ENCODE measurements at regions not wholly inside any gene's neighbourhood (a gene's known extent, or its start where the extent isn't known, plus 50 kb on each side); places are given as distances from the start of the nearest gene placed in this dataset.

DNA sequence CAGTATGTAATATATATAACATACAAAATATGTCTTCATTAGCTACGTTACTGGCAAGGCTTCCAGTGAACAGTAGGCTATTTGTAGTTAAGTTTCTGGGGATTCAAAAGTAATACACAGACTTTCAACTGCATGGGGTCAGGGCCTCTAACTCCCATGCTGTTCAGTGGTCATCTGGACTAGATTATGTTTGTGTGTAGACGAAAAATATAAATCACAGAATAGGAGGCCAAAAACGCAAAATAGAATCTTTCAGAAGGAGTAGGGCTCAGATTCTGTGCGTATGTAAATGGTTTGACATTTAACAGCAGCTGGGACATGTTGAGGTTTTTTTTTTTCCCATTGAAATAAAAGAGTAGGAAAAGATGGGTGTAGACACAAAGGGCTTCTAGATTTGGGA is 1048.7 kb upstream of the WWC1 start:
- peak in 2 of 11 donors; percentile 4 to 7 for DNase-seq (ENCODE audit: extremely low read depth in 1 of 11, low read depth in 9 of 11, low spot score in 4 of 11)

DNA sequence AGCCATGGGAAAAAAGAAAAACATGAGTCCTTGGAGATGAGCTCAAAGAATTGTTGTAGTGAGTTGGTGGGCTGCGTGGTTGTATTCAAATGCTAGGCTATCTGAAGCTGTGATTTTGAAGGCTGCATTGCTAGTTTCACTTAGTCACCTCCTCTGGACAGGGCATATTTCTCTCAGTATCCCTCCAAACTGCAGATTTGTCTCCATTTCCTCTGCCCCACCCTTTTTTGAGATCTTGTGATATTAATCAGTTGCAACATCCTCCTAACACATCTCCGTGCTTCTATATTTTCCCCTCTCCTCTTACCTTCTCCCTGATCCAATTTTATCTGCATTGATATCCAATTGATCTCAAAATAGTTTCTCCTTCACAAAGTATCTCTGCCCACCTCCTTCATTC is 1048.0 kb upstream of the WWC1 start:
- no peak for DNase-seq (ENCODE audit: extremely low read depth in 1 of 11, low read depth in 9 of 11, low spot score in 4 of 11)

DNA sequence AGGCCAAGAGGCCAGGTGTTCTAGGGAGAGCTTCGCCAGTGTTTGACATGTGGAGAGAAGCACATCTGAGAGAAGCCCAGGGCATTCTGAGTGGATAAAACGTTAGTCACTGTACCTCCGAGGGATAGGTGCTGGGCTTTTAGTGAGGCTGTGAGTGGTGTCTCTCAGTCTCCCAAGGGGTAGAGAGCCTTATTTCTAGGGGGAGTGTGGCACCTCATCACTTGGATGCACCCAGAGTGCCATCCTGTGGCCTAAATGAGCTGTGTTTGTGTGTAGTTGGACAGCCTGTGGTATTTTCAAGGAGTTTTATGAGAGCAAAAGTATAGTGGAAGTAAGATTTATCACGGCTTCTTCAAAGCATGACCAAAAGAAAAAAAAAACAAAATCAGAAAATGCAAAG is 1046.9 kb upstream of the WWC1 start:
- DNase-seq (ENCODE audit: extremely low read depth in 1 of 11, low read depth in 9 of 11, low spot score in 4 of 11): no peak

DNA sequence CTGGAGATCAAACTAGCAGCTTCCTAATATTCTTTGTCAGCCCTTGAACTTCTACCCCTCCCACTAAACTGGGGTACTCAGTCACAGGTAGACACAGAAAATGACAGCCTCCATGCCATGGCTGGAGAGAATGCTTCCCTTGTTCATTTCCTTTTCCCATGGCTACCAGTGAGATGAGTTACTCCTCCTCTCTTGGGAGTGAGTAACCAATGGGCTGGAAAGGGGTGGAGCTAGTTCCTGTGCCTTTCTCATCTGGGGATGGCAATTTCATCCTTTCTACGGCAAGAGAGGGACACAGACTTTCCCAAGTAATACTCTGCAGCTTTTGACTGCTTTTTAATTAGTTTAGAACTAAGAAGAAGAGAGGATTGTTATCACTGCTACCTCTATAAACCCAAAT is 1045.6 kb upstream of the WWC1 start:
- no peak for DNase-seq (ENCODE audit: extremely low read depth in 1 of 11, low read depth in 9 of 11, low spot score in 4 of 11)

DNA sequence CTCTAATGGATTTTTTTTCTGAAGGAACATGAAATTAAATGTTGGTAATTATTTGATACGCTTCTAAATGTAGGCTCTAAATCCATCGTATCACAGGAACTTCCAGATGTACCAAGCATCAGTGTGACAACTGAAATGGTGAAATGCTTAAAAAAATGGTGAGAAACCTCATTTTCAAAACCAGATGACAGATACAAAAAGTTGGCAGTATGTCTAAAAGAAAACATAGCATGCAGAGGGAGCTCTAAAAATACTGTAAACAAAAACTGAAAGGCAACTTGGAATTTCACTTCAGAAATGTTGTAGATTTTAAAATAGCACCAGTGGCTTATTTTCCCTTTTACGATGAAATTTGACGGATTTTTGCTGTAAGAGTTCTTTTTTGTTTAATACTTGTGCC is 1043.6 kb upstream of the WWC1 start:
- DNase-seq (ENCODE audit: extremely low read depth in 1 of 11, low read depth in 9 of 11, low spot score in 4 of 11): no peak

DNA sequence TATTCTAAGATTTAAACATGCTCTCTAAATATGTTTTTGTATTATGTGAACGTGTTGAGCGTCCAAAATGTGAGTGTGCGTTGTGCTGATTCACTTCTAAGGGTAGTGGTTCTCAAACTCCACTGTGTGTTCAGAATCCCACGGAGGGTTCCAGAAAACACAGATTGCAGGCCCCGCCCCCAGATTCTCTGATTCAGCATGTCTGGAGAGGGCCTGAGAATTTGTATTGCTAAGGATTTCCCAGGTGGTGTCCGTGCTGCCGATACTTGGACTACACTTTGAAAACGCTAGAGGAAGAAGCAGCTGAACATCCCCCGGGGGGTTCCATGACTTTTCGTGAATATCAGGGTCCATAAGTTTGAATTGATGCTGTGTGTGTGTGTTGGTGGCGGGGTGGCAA is 1043.2 kb upstream of the WWC1 start:
- DNase-seq (ENCODE audit: extremely low read depth in 1 of 11, low read depth in 9 of 11, low spot score in 4 of 11): no peak

DNA sequence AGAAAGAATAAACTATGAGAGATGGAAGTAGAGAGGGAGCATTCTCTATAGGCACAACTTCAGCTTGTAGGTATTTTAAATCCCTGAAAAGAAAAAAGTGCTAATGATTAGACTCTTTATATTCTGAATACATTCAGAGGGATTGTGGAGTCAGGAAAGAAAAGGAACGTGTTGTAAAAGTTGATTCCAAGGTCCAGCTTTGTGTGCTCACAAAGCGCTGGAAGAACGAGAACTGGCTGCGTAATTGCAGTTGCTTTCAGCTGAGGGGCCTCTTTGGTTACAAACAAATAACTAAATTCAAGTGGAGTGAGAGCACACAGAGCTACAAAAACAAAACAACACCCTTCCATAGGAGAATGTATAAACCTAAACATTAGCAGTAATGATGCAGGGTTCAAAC is 1040.4 kb upstream of the WWC1 start:
- no peak for DNase-seq (ENCODE audit: extremely low read depth in 1 of 11, low read depth in 9 of 11, low spot score in 4 of 11)

DNA sequence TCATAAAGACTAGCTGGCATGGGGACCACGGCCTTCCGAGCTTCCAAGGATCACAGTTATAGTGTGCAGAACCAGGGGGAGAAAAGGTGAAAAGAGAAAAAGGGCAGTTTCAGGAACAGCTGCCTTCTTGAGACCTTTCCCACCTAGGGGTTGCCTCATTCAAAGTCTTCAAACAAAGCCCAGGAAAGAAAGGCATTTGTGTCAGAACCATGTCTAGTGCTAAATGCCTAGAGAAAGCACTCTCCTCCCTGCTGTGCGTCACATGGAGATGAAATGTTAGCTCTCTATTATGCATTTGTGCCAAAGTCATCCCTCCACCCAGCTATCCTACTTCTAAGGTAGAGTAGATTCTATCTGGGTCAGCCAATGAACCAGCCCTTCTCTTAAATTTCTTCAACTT is 1037.3 kb upstream of the WWC1 start:
- DNase-seq (ENCODE audit: extremely low read depth in 1 of 11, low read depth in 9 of 11, low spot score in 4 of 11): no peak

DNA sequence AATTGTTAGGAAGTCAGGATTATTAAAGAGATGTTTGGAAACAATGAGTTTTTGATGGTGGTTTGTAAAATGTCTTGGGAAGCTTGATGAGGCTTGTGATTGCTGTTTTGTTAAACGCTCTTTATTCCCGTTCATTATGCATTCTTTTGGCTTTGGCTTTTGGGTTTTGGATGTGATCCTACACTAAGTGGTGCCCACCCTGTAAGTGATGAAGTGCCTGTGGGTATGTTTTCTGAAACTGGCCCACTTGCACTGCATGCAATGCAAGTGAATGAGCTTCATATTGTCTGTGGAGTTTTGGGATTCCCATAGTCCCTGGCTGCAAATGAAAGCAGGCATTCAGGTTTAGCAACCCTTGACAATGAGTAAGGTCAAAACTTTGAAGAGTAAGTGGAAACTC is 1035.5 kb upstream of the WWC1 start:
- DNase-seq (ENCODE audit: extremely low read depth in 1 of 11, low read depth in 9 of 11, low spot score in 4 of 11): no peak

DNA sequence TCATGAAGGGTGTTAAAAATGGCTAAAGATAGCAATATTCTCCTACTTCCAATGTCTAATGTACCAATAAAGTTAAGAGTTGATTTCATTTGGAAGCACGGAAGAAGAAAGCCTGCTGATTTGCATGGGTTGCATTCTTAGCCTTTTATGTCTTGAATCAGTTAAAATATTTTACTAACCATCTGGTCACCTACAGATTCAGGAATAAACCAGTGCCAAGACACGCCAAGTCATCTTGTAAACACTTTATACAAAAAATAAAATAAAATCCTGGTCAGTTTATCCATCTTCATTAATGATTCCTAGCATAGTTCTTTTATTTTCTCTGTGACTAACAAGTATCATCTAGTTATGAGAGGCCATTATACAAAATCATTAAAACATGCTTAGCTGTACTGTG is 1031.6 kb upstream of the WWC1 start:
- DNase-seq (ENCODE audit: extremely low read depth in 1 of 11, low read depth in 9 of 11, low spot score in 4 of 11): no peak

DNA sequence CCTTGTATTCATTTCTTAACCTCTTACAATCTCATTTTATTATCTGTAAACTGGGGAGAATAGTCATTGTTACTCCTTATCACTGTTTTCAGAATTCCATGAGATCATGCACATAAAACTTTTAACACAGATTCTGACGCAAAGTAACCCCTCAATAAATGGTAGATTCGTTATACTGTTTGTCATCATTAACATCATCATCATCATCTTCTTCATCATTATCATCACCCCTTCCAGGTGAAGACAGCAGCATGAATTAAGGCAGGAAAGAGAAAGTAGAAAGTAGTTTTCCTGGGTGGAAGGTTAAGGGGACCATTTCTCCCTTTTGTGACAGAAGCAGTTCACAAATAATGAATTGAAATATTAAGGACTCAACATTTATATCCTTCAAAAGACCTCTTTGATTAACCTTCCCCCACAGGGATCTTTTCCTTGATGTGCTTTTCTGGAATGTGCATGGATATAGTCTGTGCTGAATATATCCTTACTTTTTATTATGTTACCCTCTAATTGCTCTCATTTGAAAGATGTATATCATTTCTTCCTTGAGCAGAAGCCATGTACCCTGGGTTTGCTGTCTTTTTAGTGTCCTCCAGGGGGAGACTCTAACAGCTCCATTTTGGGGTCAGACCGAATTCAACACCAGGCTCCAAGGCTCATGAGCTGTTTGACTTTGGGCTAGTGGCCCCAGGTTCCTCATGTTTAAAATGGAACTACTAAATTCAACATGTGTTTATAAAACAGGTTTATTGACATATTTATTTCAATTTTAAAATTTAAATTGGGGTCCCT is 1029.9 kb upstream of the WWC1 start:
- no peak for DNase-seq (ENCODE audit: extremely low read depth in 1 of 11, low read depth in 9 of 11, low spot score in 4 of 11)

DNA sequence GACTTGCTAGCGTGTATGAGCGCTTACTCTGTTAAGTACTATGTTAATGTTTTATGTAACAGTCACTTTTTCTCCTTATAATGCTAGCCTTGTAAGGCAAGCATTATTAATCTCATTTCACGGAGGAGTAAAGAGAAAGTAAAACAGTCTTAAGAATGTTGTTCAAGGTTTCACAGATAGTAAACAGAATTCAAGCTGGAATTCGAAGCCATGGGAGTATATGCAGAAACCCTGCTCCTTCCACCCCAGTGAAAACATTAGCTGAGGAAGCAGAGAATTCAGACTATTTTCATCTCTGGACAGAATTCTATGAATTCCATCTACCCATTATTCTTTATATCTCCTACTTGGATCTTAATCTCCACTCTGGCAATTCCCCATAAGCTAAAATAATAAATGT is 1028.3 kb upstream of the WWC1 start:
- no peak for DNase-seq (ENCODE audit: extremely low read depth in 1 of 11, low read depth in 9 of 11, low spot score in 4 of 11)

DNA sequence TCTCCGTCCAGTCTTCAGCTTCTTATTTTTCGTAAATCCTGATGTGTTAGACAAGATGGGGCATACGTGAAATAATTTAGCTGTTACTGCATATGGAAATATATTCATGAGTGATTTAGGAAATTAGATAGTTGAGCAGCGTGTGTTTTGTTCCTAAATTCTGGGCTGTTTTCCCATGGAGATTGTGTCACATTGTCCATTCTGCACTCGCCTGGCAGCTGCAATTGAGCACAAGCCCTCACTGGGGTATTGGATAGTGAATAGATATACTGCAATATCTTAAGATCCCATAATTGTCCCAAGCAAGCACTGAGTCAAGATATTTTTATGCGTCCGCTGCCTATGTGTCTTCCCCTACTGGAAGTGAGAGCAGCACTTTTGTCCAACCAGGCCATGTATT is 1027.1 kb upstream of the WWC1 start:
- DNase-seq (ENCODE audit: extremely low read depth in 1 of 11, low read depth in 9 of 11, low spot score in 4 of 11): no peak

DNA sequence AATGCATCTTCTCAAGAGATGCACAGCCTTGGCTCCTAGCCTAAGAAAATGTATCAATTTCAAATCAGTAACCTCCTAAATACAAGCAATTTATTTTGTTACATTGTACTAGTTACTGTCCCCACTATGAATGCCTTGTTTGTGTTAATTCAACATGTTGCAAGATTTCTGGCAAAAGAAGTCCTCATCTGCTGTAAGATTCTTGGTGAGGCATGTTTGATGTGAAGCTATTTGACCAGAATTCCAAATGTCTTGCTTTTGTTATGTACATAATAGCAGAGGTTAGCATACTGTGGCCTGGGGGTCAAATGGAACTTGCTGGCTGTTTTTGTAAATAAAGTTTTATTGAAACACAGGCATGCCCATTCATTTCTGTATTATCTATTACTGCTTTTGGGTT is 1023.1 kb upstream of the WWC1 start:
- no peak for DNase-seq (ENCODE audit: extremely low read depth in 1 of 11, low read depth in 9 of 11, low spot score in 4 of 11)

DNA sequence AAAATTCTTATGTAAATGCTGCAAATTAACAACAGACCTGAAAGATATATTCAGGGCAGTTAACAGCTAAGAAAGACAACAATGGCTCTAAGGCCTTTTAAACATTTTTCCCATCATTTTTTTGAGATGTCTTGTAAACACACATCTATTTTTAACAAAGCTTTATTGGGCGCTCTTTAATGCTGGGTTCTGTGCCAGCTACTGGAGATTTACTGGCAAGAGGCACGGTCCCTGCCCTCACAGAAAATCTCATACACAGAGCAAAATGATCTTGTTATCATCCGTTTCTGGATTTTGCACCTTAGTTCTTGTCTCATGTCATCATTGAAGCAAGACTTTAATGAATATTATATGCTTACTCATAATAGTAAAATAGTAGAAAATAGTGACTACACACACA is 1022.3 kb upstream of the WWC1 start:
- DNase-seq (ENCODE audit: extremely low read depth in 1 of 11, low read depth in 9 of 11, low spot score in 4 of 11): no peak

DNA sequence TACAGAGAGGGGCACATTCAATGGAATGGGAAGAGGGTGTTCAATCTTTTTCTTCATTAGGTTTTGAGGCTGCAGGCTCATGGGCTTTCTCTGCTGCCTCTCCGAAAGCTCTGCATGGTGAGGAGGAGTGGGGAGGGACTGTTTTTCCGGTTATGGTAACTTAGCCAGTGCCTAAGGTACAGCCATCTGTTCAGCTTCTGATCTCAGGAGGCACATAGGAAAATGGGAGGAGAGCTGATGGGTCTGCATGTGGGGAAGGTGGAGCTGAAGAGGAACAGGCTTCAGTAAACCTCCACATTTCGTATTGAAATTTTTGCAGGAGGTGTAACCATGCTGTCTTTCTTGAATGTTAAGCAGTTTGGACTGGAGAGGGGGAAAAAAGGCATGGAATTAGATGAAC is 1020.4 kb upstream of the WWC1 start:
- DNase-seq (ENCODE audit: extremely low read depth in 1 of 11, low read depth in 9 of 11, low spot score in 4 of 11): no peak

DNA sequence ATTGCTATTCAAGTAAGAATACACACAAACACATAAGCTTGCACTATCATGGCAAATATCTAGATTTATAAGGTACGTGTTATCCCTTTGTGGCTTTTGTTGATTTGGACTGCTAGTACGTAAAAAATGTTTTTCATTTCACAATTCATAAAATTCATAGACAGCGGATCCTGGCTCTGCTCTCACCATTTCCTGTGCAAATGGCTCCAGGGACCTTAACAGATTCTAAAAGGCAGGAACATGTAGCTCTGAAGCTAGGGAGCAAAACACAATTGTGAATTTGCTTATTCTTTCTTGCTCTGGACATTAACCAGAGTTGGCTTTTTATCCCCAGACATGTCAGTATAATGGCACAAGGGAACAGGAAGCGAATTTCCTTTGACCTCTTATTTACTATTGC is 1019.9 kb upstream of the WWC1 start:
- DNase-seq (ENCODE audit: extremely low read depth in 1 of 11, low read depth in 9 of 11, low spot score in 4 of 11): no peak

DNA sequence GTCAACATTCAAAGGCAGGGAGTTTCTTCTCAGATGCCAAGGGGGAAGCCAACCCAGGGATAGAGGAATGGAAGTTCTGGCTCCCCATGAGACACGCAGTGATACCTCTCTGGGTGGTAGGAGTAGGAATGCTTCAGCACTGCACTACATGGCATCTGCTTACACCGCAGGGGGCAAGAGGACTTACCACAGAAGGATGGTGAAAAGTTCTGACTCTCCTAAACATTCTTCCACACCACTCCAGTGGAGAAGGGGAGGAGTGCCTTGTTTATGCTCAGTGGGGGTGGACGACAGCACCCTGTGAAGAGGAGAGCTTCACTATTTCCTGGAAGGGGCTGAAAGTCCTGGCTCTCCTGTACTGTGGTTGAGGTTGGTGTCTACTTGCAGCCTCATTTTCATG is 1011.3 kb upstream of the WWC1 start:
- no peak for DNase-seq (ENCODE audit: extremely low read depth in 1 of 11, low read depth in 9 of 11, low spot score in 4 of 11)

DNA sequence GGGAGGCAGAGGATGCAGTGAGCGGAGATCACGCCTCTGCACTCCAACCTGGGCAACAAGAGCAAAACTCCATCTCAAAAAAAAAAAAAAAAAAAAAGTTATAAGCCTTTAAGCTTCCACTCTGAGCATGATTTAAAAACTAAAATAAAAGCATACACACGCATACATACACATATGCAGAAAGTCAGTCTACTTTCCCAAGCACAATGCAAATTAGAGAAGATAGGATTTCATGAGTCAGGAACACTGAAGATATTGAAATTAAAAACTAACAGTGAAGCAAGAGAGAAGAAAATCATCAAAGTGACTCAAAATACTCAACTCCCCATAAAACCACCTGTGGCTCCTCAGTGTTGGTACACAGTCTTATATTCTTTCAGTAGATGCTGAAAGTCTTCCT is 1009.5 kb upstream of the WWC1 start:
- no peak for DNase-seq (ENCODE audit: extremely low read depth in 1 of 11, low read depth in 9 of 11, low spot score in 4 of 11)

DNA sequence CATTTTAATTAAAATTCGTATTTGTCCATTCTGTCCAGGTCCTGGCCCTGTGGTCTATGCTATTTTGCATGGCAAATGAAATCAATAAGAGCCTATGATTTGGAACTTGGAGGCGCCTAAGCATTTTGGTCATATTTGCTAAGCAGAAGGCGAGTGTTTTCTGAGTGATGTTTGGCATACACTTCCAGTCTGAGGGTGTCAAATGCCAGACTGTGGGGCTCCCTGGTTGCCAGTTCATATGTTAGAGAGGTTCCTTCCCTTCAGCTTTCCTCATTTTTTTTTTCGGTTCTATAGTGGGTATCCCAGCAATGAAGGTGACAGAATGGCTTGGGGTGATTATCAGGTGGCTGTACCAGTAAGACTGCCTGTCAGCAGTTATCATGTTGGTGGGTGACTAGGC is 1007.8 kb upstream of the WWC1 start:
- DNase-seq (ENCODE audit: extremely low read depth in 1 of 11, low read depth in 9 of 11, low spot score in 4 of 11): no peak

DNA sequence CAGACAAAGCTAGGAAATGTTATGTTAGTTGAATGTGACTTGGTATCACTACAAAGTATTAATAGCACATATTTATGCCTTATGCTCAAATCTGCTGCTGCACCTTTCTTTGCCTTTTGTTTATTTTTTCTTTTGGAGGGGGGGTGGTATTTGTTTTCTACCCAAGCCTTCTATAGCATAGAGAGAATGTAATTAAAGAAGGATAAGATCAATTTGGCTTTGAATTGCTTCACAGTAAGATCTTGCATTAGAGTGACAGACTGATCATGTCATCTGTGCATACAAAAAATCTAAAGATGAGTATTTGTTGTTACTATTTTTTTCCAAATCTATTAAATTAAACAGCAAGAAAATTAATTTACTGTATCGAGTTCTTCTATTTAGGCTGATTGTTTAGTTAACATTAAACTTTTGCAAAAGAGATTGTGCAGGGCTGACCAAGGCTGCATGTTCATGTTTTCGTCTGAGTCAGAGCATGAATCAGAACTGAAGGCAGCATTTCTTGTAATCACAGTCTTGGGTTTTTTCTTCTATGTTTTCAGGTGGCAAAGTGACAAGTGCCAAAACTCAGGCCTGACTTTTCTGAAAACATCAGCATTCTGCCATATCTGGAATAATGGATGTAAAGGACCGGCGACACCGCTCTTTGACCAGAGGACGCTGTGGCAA is 1007.1 kb upstream of the WWC1 start:
- no peak for DNase-seq (ENCODE audit: extremely low read depth in 1 of 11, low read depth in 9 of 11, low spot score in 4 of 11)

Data from renal cortex interstitium (tissue), 11 donors.